ENCODE measurements at regions not wholly inside any gene's neighbourhood (a gene's known extent, or its start where the extent isn't known, plus 50 kb on each side); places are given as distances from the start of the nearest gene placed in this dataset.

DNA sequence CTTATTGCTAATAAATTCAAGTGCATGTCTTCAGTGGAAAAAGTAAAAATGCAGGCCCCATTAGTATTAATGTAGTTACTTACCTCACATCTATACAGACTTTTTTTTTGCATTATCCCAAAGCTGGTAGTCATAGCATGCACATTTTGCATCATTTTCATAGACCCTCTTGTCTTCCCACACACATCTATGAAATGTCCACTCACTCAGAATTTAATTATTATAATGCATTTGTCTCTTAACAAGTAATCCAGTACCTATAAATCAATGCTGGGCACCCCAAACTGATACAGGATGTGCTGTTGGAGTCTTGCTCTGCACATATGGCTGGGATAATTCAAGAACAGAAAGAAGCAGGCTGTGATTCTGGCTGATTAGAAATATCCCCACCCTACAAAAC lies 370.4 kb upstream of the FAT3 start:
- TF ChIP-seq, protein P1, sequence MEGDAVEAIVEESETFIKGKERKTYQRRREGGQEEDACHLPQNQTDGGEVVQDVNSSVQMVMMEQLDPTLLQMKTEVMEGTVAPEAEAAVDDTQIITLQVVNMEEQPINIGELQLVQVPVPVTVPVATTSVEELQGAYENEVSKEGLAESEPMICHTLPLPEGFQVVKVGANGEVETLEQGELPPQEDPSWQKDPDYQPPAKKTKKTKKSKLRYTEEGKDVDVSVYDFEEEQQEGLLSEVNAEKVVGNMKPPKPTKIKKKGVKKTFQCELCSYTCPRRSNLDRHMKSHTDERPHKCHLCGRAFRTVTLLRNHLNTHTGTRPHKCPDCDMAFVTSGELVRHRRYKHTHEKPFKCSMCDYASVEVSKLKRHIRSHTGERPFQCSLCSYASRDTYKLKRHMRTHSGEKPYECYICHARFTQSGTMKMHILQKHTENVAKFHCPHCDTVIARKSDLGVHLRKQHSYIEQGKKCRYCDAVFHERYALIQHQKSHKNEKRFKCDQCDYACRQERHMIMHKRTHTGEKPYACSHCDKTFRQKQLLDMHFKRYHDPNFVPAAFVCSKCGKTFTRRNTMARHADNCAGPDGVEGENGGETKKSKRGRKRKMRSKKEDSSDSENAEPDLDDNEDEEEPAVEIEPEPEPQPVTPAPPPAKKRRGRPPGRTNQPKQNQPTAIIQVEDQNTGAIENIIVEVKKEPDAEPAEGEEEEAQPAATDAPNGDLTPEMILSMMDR (IDR thresholded peaks at IDR 0.05 in 4 of 5, conservative IDR thresholded peaks at IDR 0.05 in 1 of 5) = no peak
- no peak for TF ChIP-seq POLR2A (IDR thresholded peaks at IDR 0.05)
